MCF 10A (cell line): ENCODE measurements at regions not wholly inside any gene's neighbourhood (a gene's known extent, or its start where the extent isn't known, plus 50 kb on each side); places are given as distances from the start of the nearest gene placed in this dataset.

Experiments used
- BruUV-seq: library from RNA; stranded (reverse); fragments of 400-500 nt; replicated peaks from 2 replicates; lab custom pipeline; 2021; lab: Mats Ljungman, UMichigan
- CTCF ChIA-PET: fragments of 300-600 bp; sonication (Branson Sonifier 250); formaldehyde crosslinking; extraction: SDS; loops from one replicate; lab custom pipeline; 2021; ENCODE audit warnings: antibody characterized with exemption, inconsistent platforms; lab: Yijun Ruan, JAX
- POLR2A ChIA-PET: fragments of 300-600, 350-650 bp; sonication (Branson Sonifier 250); formaldehyde crosslinking; extraction: SDS; loops from one replicate; lab custom pipeline; 2020; ENCODE audit warnings: antibody characterized with exemption, inconsistent platforms; lab: Yijun Ruan, JAX
- DNase-seq: peaks from one replicate; pipeline ENCODE4 v3.0.0-alpha.2; 2018; ENCODE audit not compliant: unreplicated experiment
- H3K27ac Mint-ChIP-seq: one replicate; pipeline ENCODE4 v1.8.0; 2022; ENCODE audit warnings: mild to moderate bottlenecking, low read depth, mixed read lengths; ENCODE audit not compliant: unreplicated experiment
- H3K27me3 Mint-ChIP-seq: one replicate; pipeline ENCODE4 v1.8.0; 2022; ENCODE audit warnings: mixed read lengths; ENCODE audit not compliant: insufficient read depth, unreplicated experiment
- H3K36me3 Mint-ChIP-seq: one replicate; pipeline ENCODE4 v1.8.0; 2022; ENCODE audit warnings: mild to moderate bottlenecking, moderate library complexity, mixed read lengths; ENCODE audit not compliant: insufficient read depth, unreplicated experiment
- H3K4me1 Mint-ChIP-seq: one replicate; pipeline ENCODE4 v1.8.0; 2022; ENCODE audit warnings: mixed read lengths; ENCODE audit not compliant: insufficient read depth, unreplicated experiment
- H3K4me3 Mint-ChIP-seq: one replicate; pipeline ENCODE4 v1.8.0; 2022; ENCODE audit warnings: mild to moderate bottlenecking, moderate library complexity, mixed read lengths; ENCODE audit not compliant: unreplicated experiment
- H3K9me3 Mint-ChIP-seq: one replicate; pipeline ENCODE4 v1.8.0; 2022; ENCODE audit warnings: mixed read lengths; ENCODE audit not compliant: unreplicated experiment
- CTCF ChIP-seq: fragments of 200-600 bp; IDR thresholded peaks from one replicate; pipeline ENCODE4 v1.8.0; 2022; ENCODE audit warnings: antibody characterized with exemption, mild to moderate bottlenecking; ENCODE audit not compliant: unreplicated experiment
- intact Hi-C: fragments of 100-400 bp; cut with micrococcal nuclease; formaldehyde crosslinking; loops from 2 replicates; pipeline ENCODE4 v1.14.1; 2022

- intact Hi-C loops: no loop called here
- no peak overlapping the region for H3K4me3 Mint-ChIP-seq
- no peak for DNase-seq
- no peak for TF ChIP-seq CTCF
- no peaks in the 10 kb centered on the region for H3K9me3 Mint-ChIP-seq
- H3K36me3 Mint-ChIP-seq: no peaks in the 10 kb centered on the region
- H3K27ac Mint-ChIP-seq: no peak overlapping the region
- no peaks in the 10 kb centered on the region for H3K4me1 Mint-ChIP-seq
- ChIA-PET CTCF (interaction anchor here (0.6 kb wide), 1 partner anchor 330 kb away, joined by 4 read pairs; no protein-coding TSS in a partner anchor), POLR2A (no interaction called here)
- H3K27me3 Mint-ChIP-seq: no peaks in the 10 kb centered on the region
- BruUV-seq: no TSS peak
These were observed 294.9 kb downstream of the FSIP2 start for GRCh38 chr2:186033541-186033940.

GRCh38 chr2:186036862-186037449 is 298.4 kb downstream of the FSIP2 start:
- Mint-ChIP-seq H3K27ac (no peak overlapping the region), H3K4me1 (no peaks in the 10 kb centered on the region), H3K36me3 (no peaks in the 10 kb centered on the region), H3K27me3 (no peaks in the 10 kb centered on the region), H3K4me3 (no peak overlapping the region), H3K9me3 (no peaks in the 10 kb centered on the region)
- intact Hi-C loops: no loop called here
- TF ChIP-seq CTCF: no peak
- POLR2A ChIA-PET: no interaction called here
- no TSS peak for BruUV-seq
- DNase-seq: no peak
- CTCF ChIA-PET: no interaction called here

- H3K4me3 Mint-ChIP-seq: no peak overlapping the region
- DNase-seq: no peak
- BruUV-seq: no TSS peak
- H3K9me3 Mint-ChIP-seq: no peaks in the 10 kb centered on the region
- H3K36me3 Mint-ChIP-seq: no peaks in the 10 kb centered on the region
- H3K4me1 Mint-ChIP-seq: no peaks in the 10 kb centered on the region
- POLR2A ChIA-PET: no interaction called here
- TF ChIP-seq CTCF: no peak
- H3K27me3 Mint-ChIP-seq: no peaks in the 10 kb centered on the region
- H3K27ac Mint-ChIP-seq: no peak overlapping the region
- CTCF ChIA-PET: interaction anchor here (0.6 to 0.7 kb wide), 2 partner anchors 19 to 317 kb away, joined by 3 to 4 read pairs; no protein-coding TSS in a partner anchor
- intact Hi-C loops: no loop called here
These were observed 303.8 kb downstream of the FSIP2 start for GRCh38 chr2:186042207-186043028.

- TF ChIP-seq CTCF: no peak
- Mint-ChIP-seq H3K27me3 (no peaks in the 10 kb centered on the region), H3K9me3 (no peaks in the 10 kb centered on the region), H3K36me3 (no peaks in the 10 kb centered on the region), H3K4me1 (no peaks in the 10 kb centered on the region), H3K4me3 (no peak overlapping the region), H3K27ac (no peak overlapping the region)
- ChIA-PET POLR2A (no interaction called here), CTCF (no interaction called here)
- no TSS peak for BruUV-seq
- intact Hi-C loops: no loop called here
- no peak for DNase-seq
These were observed 306.2 kb downstream of the FSIP2 start for GRCh38 chr2:186044761-186045160.
